Heart left ventricle (tissue), 16 donors: ENCODE measurements at regions not wholly inside any gene's neighbourhood (a gene's known extent, or its start where the extent isn't known, plus 50 kb on each side); places are given as distances from the start of the nearest gene placed in this dataset.
"Not testable (repeated sequence)": the region's sequence is repeated elsewhere in the genome, so short reads cannot be mapped to it uniquely, and the experiment has no call there.

Source experiments
- ATAC-seq, 4 donors: fragments of 200-7000 bp; cut with Tn5 transposase; one replicate each; pipeline ENCODE4 v1.9.1; 2020 to 2022; ENCODE audit warnings: moderate library complexity in 4 of 4, mild to moderate bottlenecking in 3 of 4, moderate number of reproducible peaks in 1 of 4
- DNase-seq, 5 donors: peaks; one replicate each; pipeline ENCODE4 v3.0.0-alpha.2; 2020
- H3K27ac ChIP-seq, 12 donors: fragments of 200-600 bp; sonication (generic) in 4 of 12; one replicate each; pipeline versions ENCODE4 v1.5.0 to v1.8.0; 2016 to 2022; ENCODE audit warnings: mild to moderate bottlenecking in 2 of 12
- H3K27me3 ChIP-seq, 9 donors: fragments of 200-600 bp; sonication (generic) in 2 of 9; one replicate each; pipeline versions ENCODE4 v1.5.1 to v1.8.0; 2016 to 2022; ENCODE audit warnings: mild to moderate bottlenecking in 3 of 9
- H3K36me3 ChIP-seq, 9 donors: fragments of 200-600 bp; sonication (generic) in 2 of 9; one replicate each; pipeline versions ENCODE4 v1.5.0 to v1.8.0; 2018 to 2022; ENCODE audit warnings: mild to moderate bottlenecking in 2 of 9
- H3K4me1 ChIP-seq, 12 donors: fragments of 200-600 bp; sonication (generic) in 4 of 12; one replicate each; pipeline versions ENCODE4 v1.5.0 to v1.8.0; 2016 to 2022; ENCODE audit warnings: mild to moderate bottlenecking in 3 of 12
- H3K4me3 ChIP-seq, 12 donors: fragments of 200-600 bp; sonication (generic) in 4 of 12; one replicate each; pipeline versions ENCODE4 v1.5.0 to v1.8.0; 2017 to 2022; ENCODE audit warnings: mild to moderate bottlenecking in 9 of 12, moderate library complexity in 4 of 12
- H3K9me3 ChIP-seq, 12 donors: fragments of 200-600 bp; sonication (generic) in 4 of 12; one replicate each; pipeline versions ENCODE4 v1.5.0 to v1.8.0; 2016 to 2022; ENCODE audit warnings: mild to moderate bottlenecking in 1 of 12
- POLR2A ChIP-seq, 2 donors: fragments of 450-650 bp; IDR thresholded peaks; one replicate each; pipeline ENCODE4 v1.6.1; 2017; ENCODE audit warnings: antibody characterized with exemption in 2 of 2, mild to moderate bottlenecking in 2 of 2, moderate library complexity in 2 of 2
- WGBS, 4 donors: extraction: QIAGEN DNeasy Blood & Tissue Kit in 2 of 4; methylation state at CpG; one replicate each; pipeline versions ENCODE4 v1.1.5 to v1.1.7; 2013 to 2018; 5-methylcytosine and 5-hydroxymethylcytosine counted together
- intact Hi-C, 10 donors: fragments of 100-400 bp; cut with DNase I; formaldehyde crosslinking; loops; one replicate each; pipeline versions ENCODE4 v1.11.1 to v1.14.2; 2022
- TF ChIP-seq, protein P1 (sequence below), 12 donors: fragments of 200-600 bp; sonication (generic) in 4 of 12; IDR thresholded peaks; one replicate each; pipeline versions ENCODE4 v1.5.0 to v1.8.0; 2018 to 2022; ENCODE audit warnings: antibody characterized with exemption in 12 of 12, mild to moderate bottlenecking in 5 of 12
- donor health status: ischemic (EF 13 %, LVEDD 7.1; RV severe dilation, severe dysfunction).
- donor health status: healthy with polysubstance abuse.
- donor health status: DM: no; HTN: yes; CAD: no.
- donor health status: DM: no; HTN: no; CAD: no.
- donor health status: ischemic (EF 25% LVEDD 6.9; RV normal size, moderate dysfunction).
- donor health status: ischemic (EF 25% LVEDD 5.7; RV mildly dilated, moderate dysfunction).
- donor health status: healthy.
- donor health status: DM: yes; HTN: yes; CAD: no.
- donor health status: ischemic (EF 35%, LVEDD 5.7; RV mildly dilated, moderate dysfunction).
- donor health status: nonischemic (EF 11% LVEDD 7.7; RV severe dilation, severe dysfunction).
- donor health status: DM: yes; HTN: yes; CAD: no.
- donor health status: PGD.
- donor health status: ischemic (EF 29% LVEDD 5.4; RV normal size, mild dysfunction).
- donor health status: nonischemic (EF 23%, LVEDD 6.1; RV moderate dilation, normal function).

DNA sequence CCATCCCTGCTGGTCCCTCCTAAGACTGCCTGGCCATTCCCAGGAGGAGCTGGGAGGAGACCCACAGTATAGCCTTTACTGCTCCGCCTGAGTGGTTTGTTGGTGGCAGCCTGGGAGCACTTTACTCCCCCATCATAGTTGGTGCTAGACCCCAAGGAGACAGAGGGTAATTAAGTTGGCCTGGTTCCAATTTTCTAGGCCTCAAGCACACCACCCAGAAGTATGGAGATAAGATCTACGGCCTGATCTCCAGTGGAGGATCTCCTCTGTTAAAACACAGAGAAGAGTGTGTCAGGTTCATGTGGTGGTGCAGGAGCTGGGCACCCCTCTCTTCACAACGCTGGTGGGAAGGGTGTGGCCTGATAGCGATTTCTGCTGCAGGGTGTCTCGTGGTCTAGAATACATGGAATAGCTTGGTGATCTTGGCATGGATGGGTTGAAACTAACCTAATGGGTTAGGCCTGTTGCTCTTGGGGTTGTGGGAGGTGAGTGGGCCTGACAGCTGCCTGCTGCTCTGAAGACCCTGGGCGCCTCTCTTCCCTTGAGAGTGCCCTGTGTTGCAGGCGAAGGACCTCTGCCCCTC is 68.5 kb downstream of the FASLG start:
- TF ChIP-seq POLR2A (IDR thresholded peaks at IDR 0.05): no peak
- TF ChIP-seq, protein P1, sequence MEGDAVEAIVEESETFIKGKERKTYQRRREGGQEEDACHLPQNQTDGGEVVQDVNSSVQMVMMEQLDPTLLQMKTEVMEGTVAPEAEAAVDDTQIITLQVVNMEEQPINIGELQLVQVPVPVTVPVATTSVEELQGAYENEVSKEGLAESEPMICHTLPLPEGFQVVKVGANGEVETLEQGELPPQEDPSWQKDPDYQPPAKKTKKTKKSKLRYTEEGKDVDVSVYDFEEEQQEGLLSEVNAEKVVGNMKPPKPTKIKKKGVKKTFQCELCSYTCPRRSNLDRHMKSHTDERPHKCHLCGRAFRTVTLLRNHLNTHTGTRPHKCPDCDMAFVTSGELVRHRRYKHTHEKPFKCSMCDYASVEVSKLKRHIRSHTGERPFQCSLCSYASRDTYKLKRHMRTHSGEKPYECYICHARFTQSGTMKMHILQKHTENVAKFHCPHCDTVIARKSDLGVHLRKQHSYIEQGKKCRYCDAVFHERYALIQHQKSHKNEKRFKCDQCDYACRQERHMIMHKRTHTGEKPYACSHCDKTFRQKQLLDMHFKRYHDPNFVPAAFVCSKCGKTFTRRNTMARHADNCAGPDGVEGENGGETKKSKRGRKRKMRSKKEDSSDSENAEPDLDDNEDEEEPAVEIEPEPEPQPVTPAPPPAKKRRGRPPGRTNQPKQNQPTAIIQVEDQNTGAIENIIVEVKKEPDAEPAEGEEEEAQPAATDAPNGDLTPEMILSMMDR (IDR thresholded peaks at IDR 0.05): no peak
- Histone ChIP-seq H3K9me3 (peaks cover 0 to 16% (median 0%) of the 10 kb centered on the region in 12 donors), H3K36me3 (no peaks in the 10 kb centered on the region), H3K27ac (no peak overlapping the region), H3K4me1 (peaks cover 0 to 14% (median 0%) of the 10 kb centered on the region in 12 donors), H3K27me3 (no peaks in the 10 kb centered on the region), H3K4me3 (no peak overlapping the region)
- no peak for ATAC-seq
- no peak for DNase-seq
- intact Hi-C loops: loop anchor here in 1 of 10 donors (10.0 kb wide), 1 partner anchor 273 kb away; no protein-coding TSS in a partner anchor
- 80 to 94% (median 88%) methylated on average over 6 to 7 of the region's 7 CpGs for WGBS, 4 donors

DNA sequence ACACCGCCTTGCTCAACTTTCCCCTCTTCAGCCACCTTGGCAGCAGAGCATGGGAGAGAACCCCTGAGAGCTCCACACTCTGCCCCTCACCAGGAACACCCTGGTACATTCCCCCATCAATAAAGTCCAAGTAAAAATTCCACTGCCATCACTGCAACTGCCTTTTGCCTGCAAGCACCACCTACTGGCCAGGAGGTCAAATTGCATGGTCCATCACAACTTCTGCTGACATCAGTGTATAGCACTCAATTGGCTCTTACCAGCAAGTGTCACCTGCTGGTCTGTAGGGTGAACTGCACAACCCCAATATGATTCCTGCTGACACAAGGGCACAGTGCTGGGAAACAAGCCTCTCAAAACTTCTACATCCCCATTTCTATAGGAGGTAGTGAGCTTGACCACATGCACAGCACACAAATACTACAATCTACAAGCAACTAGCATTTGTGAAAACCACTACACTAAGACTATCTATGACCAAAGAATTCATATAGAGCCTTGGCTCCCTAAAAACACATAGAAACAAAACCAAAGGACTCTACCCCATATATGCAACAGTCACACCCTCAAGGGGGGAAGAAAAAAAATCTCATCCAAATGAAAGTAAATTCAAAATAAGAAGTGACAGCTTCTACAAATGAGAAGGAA is 69.2 kb downstream of the FASLG start:
- 100% methylated on average over 1 of the region's 1 CpG for WGBS, 4 donors
- no peak for ATAC-seq
- intact Hi-C loops: loop anchor here in 1 of 10 donors (10.0 kb wide), 1 partner anchor 273 kb away; no protein-coding TSS in a partner anchor

DNA sequence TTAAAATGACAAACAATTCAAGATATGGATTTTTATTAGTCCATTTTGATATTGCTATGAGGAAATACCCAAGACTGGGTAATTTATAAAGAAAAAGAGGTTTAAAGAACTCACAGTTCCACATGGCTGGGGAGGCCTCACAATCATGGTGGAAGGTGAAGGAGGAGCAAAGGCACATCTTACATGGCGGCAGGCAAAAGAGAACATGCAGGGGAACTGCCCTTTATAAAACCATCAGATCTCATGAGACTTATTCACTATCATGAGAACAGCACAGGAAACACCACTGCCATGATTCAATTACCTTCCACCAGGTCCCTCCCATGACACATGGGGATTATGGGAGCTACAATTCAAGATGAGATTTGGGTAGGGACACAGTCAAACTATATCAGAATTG is 69.8 kb downstream of the FASLG start:
- WGBS, 4 donors: 93 to 100% (median 97%) methylated on average over 1 of the region's 1 CpG
- H3K4me1 ChIP-seq: peaks cover 0 to 14% (median 0%) of the 10 kb centered on the region in 12 donors
- H3K36me3 ChIP-seq, H3K4me3 ChIP-seq, H3K27me3 ChIP-seq, DNase-seq, ATAC-seq, H3K27ac ChIP-seq: not testable (repeated sequence)
- peaks cover 0 to 16% (median 0%) of the 10 kb centered on the region in 12 donors for H3K9me3 ChIP-seq
- intact Hi-C loops: loop anchor here in 1 of 10 donors (10.0 kb wide), 1 partner anchor 274 kb away; no protein-coding TSS in a partner anchor

More for the DNA sequence above, 69.2 kb downstream of the FASLG start:
- Histone ChIP-seq H3K27ac (no peak overlapping the region), H3K27me3 (no peaks in the 10 kb centered on the region), H3K36me3 (no peaks in the 10 kb centered on the region), H3K4me1 (peaks cover 0 to 14% (median 0%) of the 10 kb centered on the region in 12 donors), H3K4me3 (no peak overlapping the region), H3K9me3 (peaks cover 0 to 16% (median 0%) of the 10 kb centered on the region in 12 donors)
- DNase-seq: no peak
- TF ChIP-seq POLR2A (IDR thresholded peaks at IDR 0.05): no peak
- TF ChIP-seq, protein P1 (IDR thresholded peaks at IDR 0.05): peak in 7 of 12 donors; percentile 21 to 59 (median 34)

DNA sequence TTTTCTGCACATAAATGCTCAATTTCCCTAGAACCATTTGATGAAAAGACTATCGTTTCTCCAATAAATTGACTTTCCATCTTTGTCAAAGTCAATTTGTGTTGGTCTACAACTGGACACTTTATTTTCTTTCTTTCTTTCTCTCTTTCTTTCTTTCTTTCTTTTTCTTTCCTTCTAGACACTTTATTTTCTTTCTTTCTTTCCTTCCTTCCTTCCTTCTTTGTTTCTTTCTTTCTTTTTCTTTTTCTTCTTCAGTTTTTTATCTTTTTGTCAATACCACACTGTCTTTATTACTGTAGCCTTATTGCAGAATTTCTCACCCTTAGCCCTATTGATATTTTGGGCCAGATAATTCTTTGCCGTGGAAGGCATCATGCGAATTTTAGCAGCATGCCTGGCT is 73.5 kb downstream of the FASLG start:
- ATAC-seq: no peak
- no peak overlapping the region for H3K27ac ChIP-seq
- no peak overlapping the region for H3K4me3 ChIP-seq
- no peaks in the 10 kb centered on the region for H3K4me1 ChIP-seq
- no peak for DNase-seq
- intact Hi-C loops: no loop called here
- WGBS, 4 donors: 90 to 97% (median 94%) methylated on average over 3 of the region's 3 CpGs
- no peaks in the 10 kb centered on the region for H3K27me3 ChIP-seq
- H3K9me3 ChIP-seq: peaks cover 0 to 16% (median 0%) of the 10 kb centered on the region in 12 donors
- no peaks in the 10 kb centered on the region for H3K36me3 ChIP-seq
- TF ChIP-seq, protein P1 (IDR thresholded peaks at IDR 0.05): no peak
- no peak for TF ChIP-seq POLR2A (IDR thresholded peaks at IDR 0.05)
